HEK293 (cell line): ENCODE measurements at regions not wholly inside any gene's neighbourhood (a gene's known extent, or its start where the extent isn't known, plus 50 kb on each side); places are given as distances from the start of the nearest gene placed in this dataset.

Source experiments
- CTCF ChIP-seq: fragments of 450-650 bp; formaldehyde crosslinking; IDR thresholded peaks from 2 replicates; pipeline ENCODE4 v1.5.1; 2016; ENCODE audit warnings: missing biosample characterization, missing genetic modification characterization
- KLF1 ChIP-seq: fragments of 450-650 bp; formaldehyde crosslinking; IDR thresholded peaks from 2 replicates; pipeline ENCODE4 v1.5.1; 2016; ENCODE audit warnings: missing biosample characterization, missing genetic modification characterization
- PBX3 ChIP-seq: sonication (generic); formaldehyde crosslinking; IDR thresholded peaks from 2 replicates; pipeline ENCODE4 v1.8.1; 2022; ENCODE audit warnings: mild to moderate bottlenecking, moderate library complexity, missing genetic modification reagents
- TCF7L2 ChIP-seq: IDR thresholded peaks from 2 replicates; pipeline ENCODE4 v1.6.1; 2011; ENCODE audit warnings: low read depth, mild to moderate bottlenecking, inconsistent platforms, low read length, moderate library complexity, borderline replicate concordance
- ZBTB7A ChIP-seq: fragments of 450-650 bp; formaldehyde crosslinking; IDR thresholded peaks from 2 replicates; pipeline ENCODE4 v1.5.1; 2016; ENCODE audit warnings: low read depth, missing biosample characterization, missing genetic modification characterization
- ZNF302 ChIP-seq: fragments of 450-650 bp; formaldehyde crosslinking; IDR thresholded peaks from 2 replicates; pipeline ENCODE4 v1.5.1; 2016; ENCODE audit warnings: missing biosample characterization, missing genetic modification characterization, low read depth
- ZNF426 ChIP-seq: fragments of 450-650 bp; formaldehyde crosslinking; IDR thresholded peaks from 2 replicates; pipeline ENCODE4 v1.5.1; 2017; ENCODE audit warnings: missing biosample characterization, missing genetic modification characterization, mild to moderate bottlenecking, inconsistent platforms, moderate library complexity
- ZNF510 ChIP-seq: fragments of 450-650 bp; formaldehyde crosslinking; IDR thresholded peaks from 2 replicates; pipeline ENCODE4 v1.5.1; 2018; ENCODE audit warnings: mild to moderate bottlenecking, missing genetic modification characterization, missing biosample characterization; ENCODE audit not compliant: insufficient replicate concordance
- ZNF677 ChIP-seq: fragments of 450-650 bp; IDR thresholded peaks from 2 replicates; pipeline ENCODE4 v1.5.0; 2018; ENCODE audit warnings: missing biosample characterization, mild to moderate bottlenecking, missing genetic modification characterization, moderate library complexity

- no peak for TF ChIP-seq ZNF302 (tag by site-specific recombination)
- no peak for TF ChIP-seq ZNF510 (tag by site-specific recombination)
- no peak for TF ChIP-seq PBX3 (CRISPR knock-in tag)
- no peak for TF ChIP-seq CTCF
- no peak for TF ChIP-seq KLF1 (tag by site-specific recombination)
- no peak for TF ChIP-seq TCF7L2
- TF ChIP-seq ZNF677 (tag by site-specific recombination) = no peak
- no peak for TF ChIP-seq ZBTB7A (tag by site-specific recombination)
- TF ChIP-seq ZNF426 = no peak
These were observed 234.2 kb upstream of the SPOPL start for GRCh38 chr2:138267161-138267901.
